ENCODE measurements at regions not wholly inside any gene's neighbourhood (a gene's known extent, or its start where the extent isn't known, plus 50 kb on each side); places are given as distances from the start of the nearest gene placed in this dataset.
"Not testable (repeated sequence)": the region's sequence is repeated elsewhere in the genome, so short reads cannot be mapped to it uniquely, and the experiment has no call there.

- Mint-ChIP-seq H3K4me3 (ENCODE audit: low read depth) (no peak overlapping the region), H3K27ac (no peak overlapping the region), H3K9me3 (ENCODE audit: low read depth) (peaks cover 3% of the 10 kb centered on the region), H3K36me3 (ENCODE audit: insufficient read depth) (no peaks in the 10 kb centered on the region), H3K4me1 (ENCODE audit: low read depth) (peaks cover 10% of the 10 kb centered on the region), H3K27me3 (no peaks in the 10 kb centered on the region)
- no peak for DNase-seq (ENCODE audit: low spot score, unreplicated experiment)
- TF ChIP-seq, protein P1, sequence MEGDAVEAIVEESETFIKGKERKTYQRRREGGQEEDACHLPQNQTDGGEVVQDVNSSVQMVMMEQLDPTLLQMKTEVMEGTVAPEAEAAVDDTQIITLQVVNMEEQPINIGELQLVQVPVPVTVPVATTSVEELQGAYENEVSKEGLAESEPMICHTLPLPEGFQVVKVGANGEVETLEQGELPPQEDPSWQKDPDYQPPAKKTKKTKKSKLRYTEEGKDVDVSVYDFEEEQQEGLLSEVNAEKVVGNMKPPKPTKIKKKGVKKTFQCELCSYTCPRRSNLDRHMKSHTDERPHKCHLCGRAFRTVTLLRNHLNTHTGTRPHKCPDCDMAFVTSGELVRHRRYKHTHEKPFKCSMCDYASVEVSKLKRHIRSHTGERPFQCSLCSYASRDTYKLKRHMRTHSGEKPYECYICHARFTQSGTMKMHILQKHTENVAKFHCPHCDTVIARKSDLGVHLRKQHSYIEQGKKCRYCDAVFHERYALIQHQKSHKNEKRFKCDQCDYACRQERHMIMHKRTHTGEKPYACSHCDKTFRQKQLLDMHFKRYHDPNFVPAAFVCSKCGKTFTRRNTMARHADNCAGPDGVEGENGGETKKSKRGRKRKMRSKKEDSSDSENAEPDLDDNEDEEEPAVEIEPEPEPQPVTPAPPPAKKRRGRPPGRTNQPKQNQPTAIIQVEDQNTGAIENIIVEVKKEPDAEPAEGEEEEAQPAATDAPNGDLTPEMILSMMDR (IDR thresholded peaks at IDR 0.05; ENCODE audit: unreplicated experiment): no peak
These were observed 174.7 kb downstream of the NRIP1 start for GRCh38 chr21:14890141-14890540.

DNA sequence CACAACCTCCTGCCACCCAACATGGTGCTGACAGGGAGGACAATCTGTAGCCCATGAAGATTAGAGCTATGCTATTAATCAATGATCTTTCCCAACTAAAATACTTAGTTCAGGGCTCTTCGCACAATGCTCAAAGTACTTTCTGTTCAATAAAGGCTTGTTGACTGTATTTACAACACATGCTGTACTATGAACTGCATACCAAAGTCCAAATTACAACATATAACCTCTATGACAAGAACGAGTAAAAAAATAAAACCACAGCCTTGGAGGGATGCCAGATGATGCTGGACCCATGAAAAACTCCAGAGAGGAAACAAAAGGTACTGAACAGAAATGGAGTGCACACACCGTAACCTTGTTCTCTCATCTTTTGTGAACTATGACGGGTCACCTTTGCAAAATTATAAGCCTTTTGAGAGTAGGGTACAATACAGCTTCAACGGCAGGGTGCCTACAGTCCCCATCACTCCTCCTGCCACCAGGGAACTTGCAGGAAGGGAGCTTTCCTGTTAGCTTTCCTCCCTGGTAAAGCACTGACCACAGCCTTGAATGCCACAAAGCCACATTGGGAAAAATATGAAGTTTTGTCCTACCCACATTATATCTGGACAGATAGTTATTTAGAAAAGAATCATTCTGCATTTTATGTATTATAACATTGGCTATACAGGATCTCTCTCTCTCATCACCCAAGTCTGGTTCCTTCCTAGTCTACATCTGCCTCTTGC lies 175.6 kb downstream of the NRIP1 start:
- no peaks in the 10 kb centered on the region for H3K27me3 Mint-ChIP-seq
- H3K36me3 Mint-ChIP-seq (ENCODE audit: insufficient read depth): no peaks in the 10 kb centered on the region
- H3K4me1 Mint-ChIP-seq (ENCODE audit: low read depth): peaks cover 10% of the 10 kb centered on the region
- no peak overlapping the region for H3K27ac Mint-ChIP-seq
- no peak overlapping the region for H3K4me3 Mint-ChIP-seq (ENCODE audit: low read depth)
- TF ChIP-seq, protein P1 (IDR thresholded peaks at IDR 0.05; ENCODE audit: unreplicated experiment): no peak
- H3K9me3 Mint-ChIP-seq (ENCODE audit: low read depth): peaks cover 3% of the 10 kb centered on the region
- no peak for DNase-seq (ENCODE audit: low spot score, unreplicated experiment)

DNA sequence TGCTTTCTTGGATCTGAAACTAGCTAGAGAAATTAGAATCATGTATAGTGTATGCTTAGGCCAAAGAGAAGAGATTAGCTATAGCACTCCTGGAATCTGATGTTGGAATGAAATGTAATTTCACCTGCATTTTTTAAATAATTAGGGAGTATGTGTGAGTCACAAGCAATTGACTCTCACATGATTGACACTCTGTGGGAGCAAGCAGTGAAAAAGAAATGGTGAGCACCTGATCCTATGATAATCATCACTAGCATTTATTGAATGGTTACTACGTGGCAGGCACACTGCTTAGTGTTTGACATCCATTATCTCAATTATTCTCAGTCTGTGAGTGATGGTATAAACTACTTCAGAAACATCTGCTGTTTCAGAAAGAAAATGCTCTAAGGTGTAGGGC lies 176.6 kb downstream of the NRIP1 start:
- no peaks in the 10 kb centered on the region for H3K9me3 Mint-ChIP-seq (ENCODE audit: low read depth)
- TF ChIP-seq, protein P1 (IDR thresholded peaks at IDR 0.05; ENCODE audit: unreplicated experiment): no peak
- no peaks in the 10 kb centered on the region for H3K27me3 Mint-ChIP-seq
- DNase-seq (ENCODE audit: low spot score, unreplicated experiment): no peak
- H3K27ac Mint-ChIP-seq: no peak overlapping the region
- peaks cover 10% of the 10 kb centered on the region for H3K4me1 Mint-ChIP-seq (ENCODE audit: low read depth)
- no peak overlapping the region for H3K4me3 Mint-ChIP-seq (ENCODE audit: low read depth)
- H3K36me3 Mint-ChIP-seq (ENCODE audit: insufficient read depth): no peaks in the 10 kb centered on the region

GRCh38 chr21:14886001-14886400 lies 178.8 kb downstream of the NRIP1 start:
- no peak for DNase-seq (ENCODE audit: low spot score, unreplicated experiment)
- Mint-ChIP-seq H3K9me3 (ENCODE audit: low read depth) (no peaks in the 10 kb centered on the region), H3K4me1 (ENCODE audit: low read depth) (peaks cover 10% of the 10 kb centered on the region), H3K4me3 (ENCODE audit: low read depth) (no peak overlapping the region), H3K27ac (no peak overlapping the region), H3K36me3 (ENCODE audit: insufficient read depth) (no peaks in the 10 kb centered on the region), H3K27me3 (no peaks in the 10 kb centered on the region)
- TF ChIP-seq, protein P1 (IDR thresholded peaks at IDR 0.05; ENCODE audit: unreplicated experiment): no peak

DNA sequence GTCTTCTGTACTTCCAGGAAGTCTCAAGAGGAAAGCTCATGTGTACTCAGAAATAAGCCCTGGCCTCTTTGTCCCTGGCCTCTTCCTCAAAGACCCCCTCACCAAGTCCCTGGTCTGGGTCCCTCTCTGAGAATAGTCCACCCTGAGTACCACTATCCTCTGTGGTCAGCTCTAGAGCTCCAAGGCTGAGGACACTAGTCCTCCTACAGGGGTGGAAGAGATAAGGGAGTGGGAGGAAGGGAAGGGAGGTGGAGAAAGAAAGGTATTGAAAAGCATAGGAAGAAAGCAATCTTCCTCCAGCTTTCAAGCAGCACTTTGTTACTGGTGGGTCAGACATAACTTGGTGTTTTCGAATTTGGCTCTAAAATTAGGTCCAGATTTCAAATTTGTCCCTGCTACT lies 181.4 kb downstream of the NRIP1 start:
- H3K27me3 Mint-ChIP-seq: no peaks in the 10 kb centered on the region
- DNase-seq (ENCODE audit: low spot score, unreplicated experiment): no peak
- H3K4me3 Mint-ChIP-seq (ENCODE audit: low read depth): no peak overlapping the region
- H3K27ac Mint-ChIP-seq: no peak overlapping the region
- no peaks in the 10 kb centered on the region for H3K36me3 Mint-ChIP-seq (ENCODE audit: insufficient read depth)
- TF ChIP-seq, protein P1 (IDR thresholded peaks at IDR 0.05; ENCODE audit: unreplicated experiment): no peak
- H3K4me1 Mint-ChIP-seq (ENCODE audit: low read depth): peaks cover 16% of the 10 kb centered on the region
- peaks cover 8% of the 10 kb centered on the region for H3K9me3 Mint-ChIP-seq (ENCODE audit: low read depth)

DNA sequence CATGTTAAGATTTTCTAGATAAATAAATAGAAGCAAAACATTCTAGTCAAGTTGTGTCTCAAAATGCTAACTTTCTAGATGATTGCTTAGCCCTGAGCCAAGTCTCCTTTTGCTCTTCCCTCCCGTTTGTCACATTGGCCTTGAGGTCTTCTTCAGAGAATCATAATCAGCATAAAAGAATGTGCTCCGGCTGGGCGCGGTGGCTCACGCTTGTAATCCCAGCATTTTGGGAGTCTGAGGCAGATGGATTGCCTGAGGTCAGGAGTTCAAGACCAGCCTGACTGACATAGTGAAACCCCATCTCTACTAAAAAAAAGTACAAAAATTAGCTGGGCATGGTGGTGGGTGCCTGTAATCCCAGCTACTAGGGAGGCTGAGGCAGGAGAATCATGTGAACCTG lies 182.3 kb downstream of the NRIP1 start:
- not testable (repeated sequence) for H3K4me3 Mint-ChIP-seq (ENCODE audit: low read depth); H3K36me3 Mint-ChIP-seq (ENCODE audit: insufficient read depth); DNase-seq (ENCODE audit: low spot score, unreplicated experiment); H3K27ac Mint-ChIP-seq; H3K27me3 Mint-ChIP-seq; H3K9me3 Mint-ChIP-seq (ENCODE audit: low read depth)
- peaks cover 20% of the 10 kb centered on the region for H3K4me1 Mint-ChIP-seq (ENCODE audit: low read depth)
